Body of pancreas (tissue), 4 donors: ENCODE measurements at regions not wholly inside any gene's neighbourhood (a gene's known extent, or its start where the extent isn't known, plus 50 kb on each side); places are given as distances from the start of the nearest gene placed in this dataset.

Source experiments
- CTCF ChIP-seq, 7 experiments: fragments of 450-650 bp in 4 of 7; fragments of 200-600 bp in 3 of 7; sonication (generic) in 3 of 7; IDR thresholded peaks; one replicate each; pipeline ENCODE4 v1.5.1; 2016 to 2019; ENCODE audit warnings: antibody characterized with exemption in 7 of 7
- POLR2A ChIP-seq, 3 donors: fragments of 450-650 bp; IDR thresholded peaks; one replicate each; pipeline ENCODE4 v1.6.1; 2016; ENCODE audit warnings: antibody characterized with exemption in 3 of 3, mild to moderate bottlenecking in 2 of 3

- TF ChIP-seq CTCF (IDR thresholded peaks at IDR 0.05) (no peak), POLR2A (IDR thresholded peaks at IDR 0.05) (no peak)
Measured at GRCh38 chr7:159317294-159317693, 172.6 kb upstream of the VIPR2 start.
